Esophagus (tissue), 2 donors: ENCODE measurements at regions not wholly inside any gene's neighbourhood (a gene's known extent, or its start where the extent isn't known, plus 50 kb on each side); places are given as distances from the start of the nearest gene placed in this dataset.
"Not testable (repeated sequence)": the region's sequence is repeated elsewhere in the genome, so short reads cannot be mapped to it uniquely, and the experiment has no call there.

Experiments
- H3K27ac ChIP-seq, 2 donors: one replicate each; pipeline ENCODE4 v1.5.1; 2013; ENCODE audit warnings: low read depth in 2 of 2, mild to moderate bottlenecking in 2 of 2, inconsistent platforms in 1 of 2, low read length in 1 of 2, moderate library complexity in 1 of 2
- H3K27me3 ChIP-seq, 2 donors: one replicate each; pipeline ENCODE4 v1.6.1; 2013; ENCODE audit warnings: low read length in 2 of 2, control low read depth in 1 of 2, mild to moderate bottlenecking in 1 of 2; ENCODE audit not compliant: insufficient read depth in 2 of 2, control insufficient read depth in 1 of 2
- H3K36me3 ChIP-seq, 2 donors: one replicate each; pipeline ENCODE4 v1.6.1; 2013; ENCODE audit warnings: low read length in 1 of 2; ENCODE audit not compliant: control insufficient read depth in 2 of 2, insufficient read depth in 2 of 2
- H3K4me1 ChIP-seq, 2 donors: one replicate each; pipeline ENCODE4 v1.6.1; 2013; ENCODE audit warnings: low read length in 1 of 2; ENCODE audit not compliant: control insufficient read depth in 2 of 2, insufficient read depth in 2 of 2
- H3K4me3 ChIP-seq, 2 donors: one replicate each; pipeline ENCODE4 v1.5.1; 2013; ENCODE audit warnings: low read length in 2 of 2, mild to moderate bottlenecking in 2 of 2, low read depth in 1 of 2, moderate library complexity in 1 of 2
- H3K9me3 ChIP-seq, 2 donors: one replicate each; pipeline ENCODE4 v1.6.1; 2013; ENCODE audit warnings: mild to moderate bottlenecking in 2 of 2, low read depth in 1 of 2, low read length in 1 of 2, moderate library complexity in 1 of 2; ENCODE audit not compliant: control insufficient read depth in 2 of 2, insufficient read depth in 1 of 2
- WGBS, 2 donors: extraction: QIAGEN DNeasy Blood & Tissue Kit; methylation state at CpG; one replicate each; pipeline ENCODE4 v1.1.7; 2013; 5-methylcytosine and 5-hydroxymethylcytosine counted together
- donor health status: healthy with polysubstance abuse.
- donor health status: Bipolar disorder and iron deficiency.

GRCh38 chr7:13727751-13728150, 261.7 kb downstream of the ETV1 start:
- WGBS, 2 donors, result 91 to 97% methylated on average over 2 of the region's 2 CpGs
- H3K4me3 ChIP-seq, result no peak overlapping the region
- no peaks in the 10 kb centered on the region for H3K9me3 ChIP-seq
- no peaks in the 10 kb centered on the region for H3K36me3 ChIP-seq
- H3K27me3 ChIP-seq, result no peaks in the 10 kb centered on the region
- H3K4me1 ChIP-seq, result no peaks in the 10 kb centered on the region
- no peak overlapping the region for H3K27ac ChIP-seq

GRCh38 chr7:13728430-13728829, 261.0 kb downstream of the ETV1 start:
- H3K4me1 ChIP-seq, H3K4me3 ChIP-seq, H3K36me3 ChIP-seq, H3K27me3 ChIP-seq, H3K27ac ChIP-seq, H3K9me3 ChIP-seq: not testable (repeated sequence)
- 81 to 82% methylated on average over 4 of the region's 4 CpGs for WGBS, 2 donors

- no peaks in the 10 kb centered on the region for H3K27me3 ChIP-seq
- no peak overlapping the region for H3K27ac ChIP-seq
- H3K9me3 ChIP-seq, result no peaks in the 10 kb centered on the region
- no peaks in the 10 kb centered on the region for H3K36me3 ChIP-seq
- no peaks in the 10 kb centered on the region for H3K4me1 ChIP-seq
- H3K4me3 ChIP-seq, result no peak overlapping the region
Observed at GRCh38 chr7:13731643-13732042, 257.8 kb downstream of the ETV1 start.

- Histone ChIP-seq H3K27me3 (no peaks in the 10 kb centered on the region), H3K27ac (no peak overlapping the region), H3K4me1 (no peaks in the 10 kb centered on the region), H3K9me3 (no peaks in the 10 kb centered on the region), H3K4me3 (no peak overlapping the region), H3K36me3 (no peaks in the 10 kb centered on the region)
- WGBS, 2 donors, result 54 to 62% methylated on average over 2 of the region's 2 CpGs
Observed at GRCh38 chr7:13737563-13737962, 251.9 kb downstream of the ETV1 start.

- 50 to 61% methylated on average over 2 of the region's 2 CpGs for WGBS, 2 donors
Observed at GRCh38 chr7:13742126-13742525, 247.3 kb downstream of the ETV1 start.

GRCh38 chr7:13742811-13743210, 246.7 kb downstream of the ETV1 start:
- no peak overlapping the region for H3K27ac ChIP-seq
- 32 to 33% methylated on average over 1 of the region's 1 CpG for WGBS, 2 donors
- H3K4me1 ChIP-seq, result no peaks in the 10 kb centered on the region
- H3K27me3 ChIP-seq, result no peaks in the 10 kb centered on the region
- H3K4me3 ChIP-seq, result no peak overlapping the region
- H3K9me3 ChIP-seq, result no peaks in the 10 kb centered on the region
- H3K36me3 ChIP-seq, result no peaks in the 10 kb centered on the region

More at GRCh38 chr7:13742126-13742525, 247.3 kb downstream of the ETV1 start:
- Histone ChIP-seq H3K27ac (no peak overlapping the region), H3K9me3 (no peaks in the 10 kb centered on the region), H3K36me3 (no peaks in the 10 kb centered on the region), H3K4me1 (no peaks in the 10 kb centered on the region), H3K4me3 (no peak overlapping the region), H3K27me3 (no peaks in the 10 kb centered on the region)

- Histone ChIP-seq H3K27ac (no peak overlapping the region), H3K9me3 (no peaks in the 10 kb centered on the region), H3K36me3 (no peaks in the 10 kb centered on the region), H3K4me3 (no peak overlapping the region), H3K27me3 (no peaks in the 10 kb centered on the region), H3K4me1 (no peaks in the 10 kb centered on the region)
- 39 to 44% methylated on average over 3 of the region's 3 CpGs for WGBS, 2 donors
Observed at GRCh38 chr7:13743226-13743625, 246.2 kb downstream of the ETV1 start.

- H3K27me3 ChIP-seq, result no peaks in the 10 kb centered on the region
- H3K4me1 ChIP-seq, result no peaks in the 10 kb centered on the region
- H3K27ac ChIP-seq, result no peak overlapping the region
- no peak overlapping the region for H3K4me3 ChIP-seq
- WGBS, 2 donors, result 95 to 100% methylated on average over 1 of the region's 1 CpG
- no peaks in the 10 kb centered on the region for H3K36me3 ChIP-seq
- no peaks in the 10 kb centered on the region for H3K9me3 ChIP-seq
Observed at GRCh38 chr7:13745530-13745929, 243.9 kb downstream of the ETV1 start.

GRCh38 chr7:13748998-13749397, 240.5 kb downstream of the ETV1 start:
- 55 to 70% methylated on average over 6 of the region's 6 CpGs for WGBS, 2 donors
- H3K27me3 ChIP-seq, result no peaks in the 10 kb centered on the region
- no peak overlapping the region for H3K27ac ChIP-seq
- no peak overlapping the region for H3K4me3 ChIP-seq
- H3K36me3 ChIP-seq, result no peaks in the 10 kb centered on the region
- no peaks in the 10 kb centered on the region for H3K9me3 ChIP-seq
- H3K4me1 ChIP-seq, result no peaks in the 10 kb centered on the region

GRCh38 chr7:13749636-13750035, 239.8 kb downstream of the ETV1 start:
- 89 to 90% methylated on average over 3 of the region's 3 CpGs for WGBS, 2 donors
- no peaks in the 10 kb centered on the region for H3K36me3 ChIP-seq
- H3K4me1 ChIP-seq, result no peaks in the 10 kb centered on the region
- H3K4me3 ChIP-seq, result no peak overlapping the region
- no peaks in the 10 kb centered on the region for H3K9me3 ChIP-seq
- H3K27me3 ChIP-seq, result no peaks in the 10 kb centered on the region
- H3K27ac ChIP-seq, result no peak overlapping the region
